HCT116 (cell line): ENCODE measurements at regions not wholly inside any gene's neighbourhood (a gene's known extent, or its start where the extent isn't known, plus 50 kb on each side); places are given as distances from the start of the nearest gene placed in this dataset.

ENCODE experiments used
- ATAC-seq: fragments of 200-7000 bp; cut with Tn5 transposase; 2 replicates; pipeline ENCODE4 v1.9.1; 2020; ENCODE audit warnings: mild to moderate bottlenecking, moderate library complexity
- BruUV-seq: library from RNA; stranded (reverse); fragments of 400-500 nt; replicated peaks from 2 replicates; lab custom pipeline; 2021; lab: Mats Ljungman, UMichigan
- CTCF ChIA-PET: fragments of 300-600 bp; sonication (Branson Sonifier 250); formaldehyde crosslinking; loops from one replicate; lab custom pipeline; 2021; ENCODE audit warnings: antibody characterized with exemption; lab: Charles Lee
- POLR2A ChIA-PET: fragments of 300-600, 350-600 bp; sonication (Branson Sonifier 250); formaldehyde crosslinking; loops from one replicate; lab custom pipeline; 2021; ENCODE audit warnings: antibody characterized with exemption; lab: Charles Lee
- RAD21 ChIA-PET, 2 experiments: fragments of 300-600 bp; sonication (Branson Sonifier 250); formaldehyde crosslinking; loops; one replicate each; lab custom pipeline; 2023; ENCODE audit warnings: low total read pairs in 2 of 2; ENCODE audit not compliant: uncharacterized antibody in 2 of 2, unreplicated experiment in 2 of 2, low non-redundant PET in 1 of 2; lab: Charles Lee
- DNase-seq: peaks from one replicate; pipeline ENCODE4 v3.0.0-alpha.2; 2010; ENCODE audit warnings: low read depth, low spot score
- H2AFZ ChIP-seq: fragments of 200-600 bp; shearing (Covaris generic), sonication (generic); 2 replicates; pipeline ENCODE4 v1.6.1; 2017; ENCODE audit warnings: low read depth, mixed run types, mixed read lengths, antibody characterized with exemption, low read length; ENCODE audit not compliant: poor library complexity, severe bottlenecking
- H3K27ac ChIP-seq: 2 replicates; pipeline ENCODE4 v1.5.1; 2012; ENCODE audit warnings: low read depth, low read length
- H3K27me3 ChIP-seq: fragments of 200-600 bp; sonication (generic); 2 replicates; pipeline ENCODE4 v1.6.1; 2016; ENCODE audit warnings: mixed run types, low read length, mixed read lengths; ENCODE audit not compliant: insufficient read depth
- H3K36me3 ChIP-seq, 2 experiments: fragments of 200-500 bp in 1 of 2; fragments of 200-600 bp in 1 of 2; sonication (Bioruptor generic) in 1 of 2; sonication (generic) in 1 of 2; 2 replicates each; pipeline versions ENCODE4 v1.5.1 to v1.6.1; 2014 to 2016; ENCODE audit warnings: low read length in 2 of 2, inconsistent platforms in 1 of 2, mixed read lengths in 1 of 2, mixed run types in 1 of 2; ENCODE audit not compliant: insufficient read depth in 2 of 2, control insufficient read depth in 1 of 2
- H3K4me1 ChIP-seq, 2 experiments: fragments of 200-600 bp in 1 of 2; sonication (generic) in 1 of 2; 2 replicates each; pipeline versions ENCODE4 v1.5.1 to v1.6.1; 2012 to 2017; ENCODE audit warnings: low read length in 2 of 2, inconsistent platforms in 1 of 2, mild to moderate bottlenecking in 1 of 2, mixed read lengths in 1 of 2, mixed run types in 1 of 2, moderate library complexity in 1 of 2; ENCODE audit not compliant: insufficient read depth in 2 of 2, control insufficient read depth in 1 of 2
- H3K4me2 ChIP-seq: fragments of 200-600 bp; sonication (generic); 2 replicates; pipeline ENCODE4 v1.6.1; 2017; ENCODE audit warnings: mixed run types, low read length, mixed read lengths
- H3K4me3 ChIP-seq, 2 experiments: fragments of 200-600 bp in 1 of 2; sonication (generic) in 1 of 2; replicated peaks in 1 of 2; 2 replicates each; pipeline ENCODE4 v1.5.1; 2011 to 2016; ENCODE audit warnings: low read length in 2 of 2, control low read depth in 1 of 2, low read depth in 1 of 2, mild to moderate bottlenecking in 1 of 2, mixed read lengths in 1 of 2, mixed run types in 1 of 2
- H3K79me2 ChIP-seq: fragments of 200-600 bp; sonication (generic); 2 replicates; pipeline ENCODE4 v1.6.1; 2017; ENCODE audit warnings: mild to moderate bottlenecking, mixed run types, low read length, moderate library complexity, mixed read lengths; ENCODE audit not compliant: insufficient read depth
- H3K9ac ChIP-seq: fragments of 200-600 bp; sonication (generic); 2 replicates; pipeline ENCODE4 v1.6.1; 2016; ENCODE audit warnings: low read length, mixed read lengths
- H3K9me2 ChIP-seq: fragments of 200-600 bp; sonication (generic), shearing (Covaris generic); 2 replicates; pipeline ENCODE4 v1.6.1; 2017; ENCODE audit warnings: mixed run types, mild to moderate bottlenecking, moderate library complexity; ENCODE audit not compliant: insufficient read depth
- H3K9me3 ChIP-seq, 2 experiments: fragments of 200-500 bp in 1 of 2; fragments of 200-600 bp in 1 of 2; sonication (Bioruptor generic) in 1 of 2; sonication (generic) in 1 of 2; 2 replicates each; pipeline ENCODE4 v1.6.1; 2014 to 2017; ENCODE audit warnings: low read length in 2 of 2, mixed read lengths in 2 of 2, inconsistent platforms in 1 of 2, low read depth in 1 of 2, mild to moderate bottlenecking in 1 of 2, mixed run types in 1 of 2, moderate library complexity in 1 of 2; ENCODE audit not compliant: control insufficient read depth in 1 of 2, insufficient read depth in 1 of 2
- H4K20me1 ChIP-seq: fragments of 200-600 bp; sonication (generic), shearing (Covaris generic); 2 replicates; pipeline ENCODE4 v1.6.1; 2017; ENCODE audit warnings: mixed run types, mild to moderate bottlenecking, moderate library complexity; ENCODE audit not compliant: insufficient read depth
- ATF3 ChIP-seq: IDR thresholded peaks from 2 replicates; pipeline ENCODE4 v1.6.1; 2012
- CBX3 ChIP-seq: IDR thresholded peaks from 2 replicates; pipeline ENCODE4 v1.6.1; 2012; ENCODE audit warnings: low read depth
- CEBPB ChIP-seq: IDR thresholded peaks from 2 replicates; pipeline ENCODE4 v1.6.1; 2012; ENCODE audit warnings: low read depth
- CTCF ChIP-seq, 3 experiments: fragments of 200-600 bp in 1 of 3; sonication (generic) in 1 of 3; IDR thresholded peaks in 2 of 3; conservative IDR thresholded peaks in 1 of 3; 2 replicates each; pipeline ENCODE4 v1.5.1; 2012 to 2017; ENCODE audit warnings: low read depth in 2 of 3, low read length in 2 of 3, antibody characterized with exemption in 1 of 3, borderline replicate concordance in 1 of 3, control low read depth in 1 of 3, mild to moderate bottlenecking in 1 of 3, mixed read lengths in 1 of 3, mixed run types in 1 of 3, moderate library complexity in 1 of 3; ENCODE audit not compliant: insufficient read depth in 1 of 3
- ELF1 ChIP-seq: IDR thresholded peaks from 2 replicates; pipeline ENCODE4 v1.6.1; 2012; ENCODE audit warnings: low read depth, borderline replicate concordance
- EZH2 ChIP-seq: fragments of 200-600 bp; sonication (generic); IDR thresholded peaks from 2 replicates; pipeline ENCODE4 v1.6.1; 2017; ENCODE audit warnings: antibody characterized with exemption, mixed run types
- FOSL1 ChIP-seq: IDR thresholded peaks from 2 replicates; pipeline ENCODE4 v1.6.1; 2012; ENCODE audit warnings: low read depth
- JUND ChIP-seq: IDR thresholded peaks from 2 replicates; pipeline ENCODE4 v1.6.1; 2012
- POLR2AphosphoS5 ChIP-seq: IDR thresholded peaks from 2 replicates; pipeline ENCODE4 v1.6.1; 2011; ENCODE audit warnings: mild to moderate bottlenecking, low read depth, low read length, moderate library complexity
- RAD21 ChIP-seq: IDR thresholded peaks from 2 replicates; pipeline ENCODE4 v1.6.1; 2012; ENCODE audit warnings: low read depth, mild to moderate bottlenecking
- REST ChIP-seq: IDR thresholded peaks from 2 replicates; pipeline ENCODE4 v1.6.1; 2012; ENCODE audit warnings: low read depth
- SIN3A ChIP-seq: IDR thresholded peaks from 2 replicates; pipeline ENCODE4 v1.6.1; 2012; ENCODE audit warnings: low read depth
- SP1 ChIP-seq: IDR thresholded peaks from 2 replicates; pipeline ENCODE4 v1.6.1; 2012; ENCODE audit warnings: low read depth
- SRF ChIP-seq: IDR thresholded peaks from 2 replicates; pipeline ENCODE4 v1.6.1; 2012; ENCODE audit warnings: low read depth
- YY1 ChIP-seq: IDR thresholded peaks from 2 replicates; pipeline ENCODE4 v1.6.1; 2011; ENCODE audit warnings: low read length, low read depth, moderate library complexity, mild to moderate bottlenecking; ENCODE audit not compliant: insufficient replicate concordance; ENCODE audit errors: extremely low read depth
- ZBTB33 ChIP-seq: IDR thresholded peaks from 2 replicates; pipeline ENCODE4 v1.6.1; 2011; ENCODE audit warnings: mild to moderate bottlenecking, low read length, moderate library complexity; ENCODE audit not compliant: insufficient replicate concordance; ENCODE audit errors: extremely low read depth
- ZFX ChIP-seq: fragments of 450-650 bp; IDR thresholded peaks from 2 replicates; pipeline ENCODE4 v1.6.1; 2017
- intact Hi-C: fragments of 100-400 bp; cut with micrococcal nuclease; formaldehyde crosslinking; loops from 2 replicates; pipeline ENCODE4 v1.10.0; 2022

- Histone ChIP-seq H3K27ac (no peak overlapping the region), H2AFZ (no peak overlapping the region), H3K79me2 (no peaks in the 10 kb centered on the region), H3K9ac (no peak overlapping the region), H3K4me3 (no peak overlapping the region), H3K9me2 (no peaks in the 10 kb centered on the region), H3K36me3 (no peaks in the 10 kb centered on the region), H3K4me2 (no peak overlapping the region), H3K4me1 (no peaks in the 10 kb centered on the region), H3K9me3 (no peaks in the 10 kb centered on the region), H3K27me3 (peaks cover 37% of the 10 kb centered on the region), H4K20me1 (no peaks in the 10 kb centered on the region)
- ChIA-PET CTCF (no interaction called here), POLR2A (no interaction called here), RAD21 (no interaction called here)
- intact Hi-C loops, result no loop called here
- DNase-seq (no peak), ATAC-seq (no peak)
- TF ChIP-seq EZH2 (no peak), JUND (no peak), ATF3 (no peak), SP1 (no peak), CTCF (IDR thresholded peaks at IDR 0.05 in 2 of 3, conservative IDR thresholded peaks at IDR 0.05 in 1 of 3; ENCODE audit: borderline replicate concordance in 1 of 3, insufficient read depth in 1 of 3, low read depth in 2 of 3, low read length in 2 of 3) (no peak), CBX3 (no peak), ZBTB33 (no peak), ZFX (no peak), FOSL1 (no peak), ELF1 (no peak), POLR2AphosphoS5 (no peak), YY1 (no peak), REST (no peak), CEBPB (no peak), SRF (no peak), RAD21 (no peak), SIN3A (no peak)
- BruUV-seq, result no TSS peak
Observed at GRCh38 chr15:38666865-38667510, 102.4 kb upstream of the RASGRP1 start.
